ENCODE measurements at regions not wholly inside any gene's neighbourhood (a gene's known extent, or its start where the extent isn't known, plus 50 kb on each side); places are given as distances from the start of the nearest gene placed in this dataset.
A peak's percentile ranks its signal among the peaks of the same experiment; 100 is the strongest.

DNA sequence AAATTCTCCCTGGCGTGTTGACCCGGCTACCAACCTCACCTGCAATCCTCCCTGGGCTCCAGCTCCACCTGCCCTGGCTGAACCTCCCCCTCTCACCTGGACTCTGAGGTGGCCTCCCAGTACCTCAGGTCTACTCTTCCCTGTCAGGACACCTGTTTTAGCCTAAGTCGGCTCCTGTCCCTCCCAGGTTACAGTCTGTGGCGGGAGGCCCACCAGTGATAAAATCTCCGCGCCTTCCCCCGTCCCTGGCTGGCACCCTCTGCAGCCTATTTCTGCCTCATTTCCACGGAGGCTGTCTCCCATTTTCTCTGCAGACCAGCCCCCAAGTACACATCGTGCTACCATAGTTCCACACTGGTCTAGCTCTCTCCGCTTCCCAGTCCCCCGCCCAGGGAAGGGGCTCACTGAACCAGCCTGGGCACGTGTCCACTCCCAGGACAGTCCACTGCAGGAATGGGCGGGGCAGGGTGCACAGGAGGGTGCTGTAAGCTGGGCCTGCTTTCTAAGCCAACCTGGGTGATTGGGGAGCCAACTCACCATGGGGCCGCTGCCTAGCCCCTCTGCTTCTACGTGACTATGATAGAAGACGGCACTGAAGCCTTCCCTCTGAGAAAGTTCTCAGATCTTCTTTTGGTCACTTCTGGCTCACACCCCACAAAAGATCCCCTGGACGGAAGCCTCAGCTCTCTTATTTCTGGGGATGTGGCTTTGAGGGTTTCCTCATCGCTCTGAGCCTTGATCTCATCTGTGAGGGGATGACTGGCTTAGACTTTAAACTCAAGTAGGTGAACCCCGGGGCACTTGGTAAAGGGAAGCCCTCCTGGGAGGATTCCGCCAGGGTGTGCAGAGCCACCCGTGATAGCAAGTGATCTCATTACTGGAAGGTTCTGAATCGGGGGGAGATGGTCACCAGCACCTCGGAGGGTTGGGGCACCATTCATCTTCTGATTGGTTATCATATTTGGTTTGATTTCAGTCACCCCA, 96.6 kb downstream of the NSMCE3 start:
- H3K36me3 Mint-ChIP-seq (ENCODE audit: insufficient read depth in 1 of 3, low read depth in 3 of 3), result peaks cover 0 to 8% (median 0%) of the 10 kb centered on the region in 3 experiments; a peak in 1 of 7 replicates
- Histone ChIP-seq H3K27me3 (ENCODE audit: insufficient read depth, low read length) (no peaks in the 10 kb centered on the region), H4K5ac (ENCODE audit: insufficient read length, low read depth, low read length) (no peak overlapping the region), H3K23ac (ENCODE audit: insufficient read length, low read depth, low read length) (no peak overlapping the region), H2BK5ac (ENCODE audit: insufficient read length, low read length) (no peak overlapping the region), H3K9ac (ENCODE audit: extremely low read depth, insufficient read length, low read length) (no peak overlapping the region), H2AK5ac (ENCODE audit: insufficient read length, low read length) (no peak overlapping the region), H3K4me2 (ENCODE audit: insufficient read depth, insufficient read length, low read length) (no peak overlapping the region), H3K9me3 (ENCODE audit: control insufficient read depth, low read depth, low read length) (no peaks in the 10 kb centered on the region), H2BK120ac (ENCODE audit: low read depth, low read length, poor library complexity, severe bottlenecking) (no peak overlapping the region), H3K27ac (ENCODE audit: insufficient read length, low read depth, low read length) (no peak overlapping the region), H2BK20ac (ENCODE audit: low read depth, low read length, poor library complexity, severe bottlenecking) (no peak overlapping the region), H3K23me2 (ENCODE audit: insufficient read length, low read depth, low read length, poor library complexity, severe bottlenecking) (no peaks in the 10 kb centered on the region), H3K4ac (ENCODE audit: low read depth, low read length) (no peak overlapping the region), H3K4me1 (ENCODE audit: insufficient read depth, low read length) (no peaks in the 10 kb centered on the region), H2BK15ac (ENCODE audit: low read depth, low read length) (no peak overlapping the region), H4K20me1 (ENCODE audit: control insufficient read depth, insufficient read depth, insufficient read length) (no peaks in the 10 kb centered on the region), H3K56ac (ENCODE audit: insufficient read length, low read depth, low read length) (no peak overlapping the region), H3K79me1 (ENCODE audit: insufficient read depth, low read depth, low read length, poor library complexity, severe bottlenecking) (no peaks in the 10 kb centered on the region), H3T11ph (ENCODE audit: low read length) (no peak overlapping the region), H2BK12ac (ENCODE audit: insufficient read length, low read depth, low read length) (no peak overlapping the region), H4K8ac (replicated peaks; ENCODE audit: insufficient read length, low read depth, low read length) (no peak overlapping the region), H2AFZ (ENCODE audit: low read length) (no peak overlapping the region), H3K14ac (ENCODE audit: insufficient read depth, low read length) (peak overlapping the region; percentile 19; the same call in 1 of the 2 replicates), H3K18ac (ENCODE audit: insufficient read length, low read depth, low read length) (no peak overlapping the region), H4K91ac (ENCODE audit: insufficient read length, low read depth, low read length) (no peak overlapping the region), H3K79me2 (ENCODE audit: insufficient read depth, low read length) (no peaks in the 10 kb centered on the region)
- DNase-seq, result no peak
- peaks cover 8 to 10% of the 10 kb centered on the region in 2 experiments; a peak in 4 of 5 replicates for H3K9me3 Mint-ChIP-seq
- no peak overlapping the region; a peak in 1 of 5 replicates for H3K4me3 Mint-ChIP-seq
- TF ChIP-seq CTCF (conservative IDR thresholded peaks at IDR 0.05), result no peak
- H3K27me3 Mint-ChIP-seq (ENCODE audit: low read depth), result no peaks in the 10 kb centered on the region; the same call in 1 of the 2 replicates
- no CpG with 5 or more reads among the region's 23 CpGs for WGBS (ENCODE audit: extremely low coverage, insufficient read length, low lambda C conversion rate)
- H3K4me1 Mint-ChIP-seq, result peaks cover 0 to 5% of the 10 kb centered on the region in 2 experiments; a peak in 1 of 4 replicates
- no peak overlapping the region; a peak in 1 of 7 replicates for H3K27ac Mint-ChIP-seq

Measured in H9 (cell line).